ENCODE measurements at regions not wholly inside any gene's neighbourhood (a gene's known extent, or its start where the extent isn't known, plus 50 kb on each side); places are given as distances from the start of the nearest gene placed in this dataset.

DNA sequence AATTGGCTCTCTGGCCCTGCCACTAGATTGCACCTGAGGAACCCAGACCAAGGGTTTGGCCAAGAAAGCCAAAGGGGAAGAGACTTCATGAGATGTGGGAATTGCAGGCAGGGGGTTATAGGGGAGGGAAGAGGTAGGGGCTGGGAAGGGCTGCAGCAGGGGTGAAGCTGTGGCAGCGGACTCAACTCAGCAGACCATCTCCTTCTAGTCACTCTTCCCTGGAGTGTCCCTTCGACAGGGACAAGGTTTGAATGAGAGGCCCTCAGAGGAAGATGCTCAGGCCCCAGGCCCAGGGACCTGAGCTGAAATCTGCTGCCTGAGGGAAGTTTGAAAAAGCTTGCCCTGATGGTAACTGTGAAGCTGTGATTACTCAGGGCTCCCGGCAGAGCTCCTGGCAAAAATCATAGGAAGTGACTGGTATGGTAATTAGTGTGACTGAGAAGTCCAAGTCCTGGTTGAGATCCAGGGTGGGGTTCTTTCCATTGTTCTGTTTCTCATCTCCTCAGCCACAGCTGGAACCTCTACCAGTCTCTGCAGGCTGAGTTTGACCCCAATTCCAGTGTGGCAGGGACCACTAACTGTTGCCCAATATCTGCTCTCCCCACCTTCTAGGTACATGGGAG is 300.9 kb downstream of the CYP26B1 start (continued):
- TF ChIP-seq, protein P1, sequence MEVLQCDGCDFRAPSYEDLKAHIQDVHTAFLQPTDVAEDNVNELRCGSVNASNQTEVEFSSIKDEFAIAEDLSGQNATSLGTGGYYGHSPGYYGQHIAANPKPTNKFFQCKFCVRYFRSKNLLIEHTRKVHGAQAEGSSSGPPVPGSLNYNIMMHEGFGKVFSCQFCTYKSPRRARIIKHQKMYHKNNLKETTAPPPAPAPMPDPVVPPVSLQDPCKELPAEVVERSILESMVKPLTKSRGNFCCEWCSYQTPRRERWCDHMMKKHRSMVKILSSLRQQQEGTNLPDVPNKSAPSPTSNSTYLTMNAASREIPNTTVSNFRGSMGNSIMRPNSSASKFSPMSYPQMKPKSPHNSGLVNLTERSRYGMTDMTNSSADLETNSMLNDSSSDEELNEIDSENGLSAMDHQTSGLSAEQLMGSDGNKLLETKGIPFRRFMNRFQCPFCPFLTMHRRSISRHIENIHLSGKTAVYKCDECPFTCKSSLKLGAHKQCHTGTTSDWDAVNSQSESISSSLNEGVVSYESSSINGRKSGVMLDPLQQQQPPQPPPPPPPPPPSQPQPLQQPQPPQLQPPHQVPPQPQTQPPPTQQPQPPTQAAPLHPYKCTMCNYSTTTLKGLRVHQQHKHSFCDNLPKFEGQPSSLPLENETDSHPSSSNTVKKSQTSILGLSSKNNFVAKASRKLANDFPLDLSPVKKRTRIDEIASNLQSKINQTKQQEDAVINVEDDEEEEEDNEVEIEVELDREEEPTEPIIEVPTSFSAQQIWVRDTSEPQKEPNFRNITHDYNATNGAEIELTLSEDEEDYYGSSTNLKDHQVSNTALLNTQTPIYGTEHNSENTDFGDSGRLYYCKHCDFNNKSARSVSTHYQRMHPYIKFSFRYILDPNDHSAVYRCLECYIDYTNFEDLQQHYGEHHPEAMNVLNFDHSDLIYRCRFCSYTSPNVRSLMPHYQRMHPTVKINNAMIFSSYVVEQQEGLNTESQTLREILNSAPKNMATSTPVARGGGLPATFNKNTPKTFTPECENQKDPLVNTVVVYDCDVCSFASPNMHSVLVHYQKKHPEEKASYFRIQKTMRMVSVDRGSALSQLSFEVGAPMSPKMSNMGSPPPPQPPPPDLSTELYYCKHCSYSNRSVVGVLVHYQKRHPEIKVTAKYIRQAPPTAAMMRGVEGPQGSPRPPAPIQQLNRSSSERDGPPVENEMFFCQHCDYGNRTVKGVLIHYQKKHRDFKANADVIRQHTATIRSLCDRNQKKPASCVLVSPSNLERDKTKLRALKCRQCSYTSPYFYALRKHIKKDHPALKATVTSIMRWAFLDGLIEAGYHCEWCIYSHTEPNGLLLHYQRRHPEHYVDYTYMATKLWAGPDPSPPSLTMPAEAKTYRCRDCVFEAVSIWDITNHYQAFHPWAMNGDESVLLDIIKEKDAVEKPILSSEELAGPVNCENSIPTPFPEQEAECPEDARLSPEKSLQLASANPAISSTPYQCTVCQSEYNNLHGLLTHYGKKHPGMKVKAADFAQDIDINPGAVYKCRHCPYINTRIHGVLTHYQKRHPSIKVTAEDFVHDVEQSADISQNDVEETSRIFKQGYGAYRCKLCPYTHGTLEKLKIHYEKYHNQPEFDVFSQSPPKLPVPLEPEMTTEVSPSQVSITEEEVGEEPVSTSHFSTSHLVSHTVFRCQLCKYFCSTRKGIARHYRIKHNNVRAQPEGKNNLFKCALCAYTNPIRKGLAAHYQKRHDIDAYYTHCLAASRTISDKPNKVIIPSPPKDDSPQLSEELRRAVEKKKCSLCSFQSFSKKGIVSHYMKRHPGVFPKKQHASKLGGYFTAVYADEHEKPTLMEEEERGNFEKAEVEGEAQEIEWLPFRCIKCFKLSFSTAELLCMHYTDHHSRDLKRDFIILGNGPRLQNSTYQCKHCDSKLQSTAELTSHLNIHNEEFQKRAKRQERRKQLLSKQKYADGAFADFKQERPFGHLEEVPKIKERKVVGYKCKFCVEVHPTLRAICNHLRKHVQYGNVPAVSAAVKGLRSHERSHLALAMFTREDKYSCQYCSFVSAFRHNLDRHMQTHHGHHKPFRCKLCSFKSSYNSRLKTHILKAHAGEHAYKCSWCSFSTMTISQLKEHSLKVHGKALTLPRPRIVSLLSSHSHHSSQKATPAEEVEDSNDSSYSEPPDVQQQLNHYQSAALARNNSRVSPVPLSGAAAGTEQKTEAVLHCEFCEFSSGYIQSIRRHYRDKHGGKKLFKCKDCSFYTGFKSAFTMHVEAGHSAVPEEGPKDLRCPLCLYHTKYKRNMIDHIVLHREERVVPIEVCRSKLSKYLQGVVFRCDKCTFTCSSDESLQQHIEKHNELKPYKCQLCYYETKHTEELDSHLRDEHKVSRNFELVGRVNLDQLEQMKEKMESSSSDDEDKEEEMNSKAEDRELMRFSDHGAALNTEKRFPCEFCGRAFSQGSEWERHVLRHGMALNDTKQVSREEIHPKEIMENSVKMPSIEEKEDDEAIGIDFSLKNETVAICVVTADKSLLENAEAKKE (CRISPR knock-in tag; IDR thresholded peaks at IDR 0.05) = no peak

- no peak for ATAC-seq
- no peak for TF ChIP-seq CREB1 (CRISPR knock-in tag; IDR thresholded peaks at IDR 0.05; ENCODE audit: low read depth)
- TF ChIP-seq, protein P1 (CRISPR knock-in tag; IDR thresholded peaks at IDR 0.05) = no peak
- TF ChIP-seq NANOG (IDR thresholded peaks at IDR 0.05; ENCODE audit: borderline replicate concordance) = no peak
- TF ChIP-seq EZH2phosphoT487 (IDR thresholded peaks at IDR 0.05; ENCODE audit: unreplicated experiment) = no peak
- TF ChIP-seq, protein P2, sequence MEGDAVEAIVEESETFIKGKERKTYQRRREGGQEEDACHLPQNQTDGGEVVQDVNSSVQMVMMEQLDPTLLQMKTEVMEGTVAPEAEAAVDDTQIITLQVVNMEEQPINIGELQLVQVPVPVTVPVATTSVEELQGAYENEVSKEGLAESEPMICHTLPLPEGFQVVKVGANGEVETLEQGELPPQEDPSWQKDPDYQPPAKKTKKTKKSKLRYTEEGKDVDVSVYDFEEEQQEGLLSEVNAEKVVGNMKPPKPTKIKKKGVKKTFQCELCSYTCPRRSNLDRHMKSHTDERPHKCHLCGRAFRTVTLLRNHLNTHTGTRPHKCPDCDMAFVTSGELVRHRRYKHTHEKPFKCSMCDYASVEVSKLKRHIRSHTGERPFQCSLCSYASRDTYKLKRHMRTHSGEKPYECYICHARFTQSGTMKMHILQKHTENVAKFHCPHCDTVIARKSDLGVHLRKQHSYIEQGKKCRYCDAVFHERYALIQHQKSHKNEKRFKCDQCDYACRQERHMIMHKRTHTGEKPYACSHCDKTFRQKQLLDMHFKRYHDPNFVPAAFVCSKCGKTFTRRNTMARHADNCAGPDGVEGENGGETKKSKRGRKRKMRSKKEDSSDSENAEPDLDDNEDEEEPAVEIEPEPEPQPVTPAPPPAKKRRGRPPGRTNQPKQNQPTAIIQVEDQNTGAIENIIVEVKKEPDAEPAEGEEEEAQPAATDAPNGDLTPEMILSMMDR (conservative IDR thresholded peaks at IDR 0.05; ENCODE audit: low read depth in 2 of 2) = no peak
- TF ChIP-seq POLR2AphosphoS5 (IDR thresholded peaks at IDR 0.05; ENCODE audit: low read depth) = no peak
- TF ChIP-seq ZNF114 (CRISPR knock-in tag; IDR thresholded peaks at IDR 0.05) = no peak
- no peak for TF ChIP-seq JUNB (IDR thresholded peaks at IDR 0.05; ENCODE audit: unreplicated experiment)
Observed at GRCh38 chr2:71846072-71846471, 301.6 kb downstream of the CYP26B1 start.

More at GRCh38 chr2:71846072-71846471, 301.6 kb downstream of the CYP26B1 start:
- no peak overlapping the region for H3K27ac ChIP-seq (ENCODE audit: low read depth)
- no peaks in the 10 kb centered on the region for H3K27me3 ChIP-seq (ENCODE audit: insufficient read depth)
- H3K4me3 ChIP-seq = no peak overlapping the region
- H3F3A ChIP-seq (replicated peaks; ENCODE audit: low read depth) = no peaks in the 10 kb centered on the region
- no peaks in the 10 kb centered on the region for H3K36me3 ChIP-seq (ENCODE audit: insufficient read depth)
- H3K4me3 Mint-ChIP-seq = no peak overlapping the region
- peaks cover 4% of the 10 kb centered on the region for H3K27me3 Mint-ChIP-seq (ENCODE audit: insufficient read depth, low read depth, poor library complexity)
- H4K20me1 ChIP-seq (replicated peaks; ENCODE audit: insufficient read depth) = no peaks in the 10 kb centered on the region
- no peaks in the 10 kb centered on the region; the same call in 2 of the 3 replicates for H3K9me3 Mint-ChIP-seq
- no peak overlapping the region for H3K27ac Mint-ChIP-seq
- H3K79me2 ChIP-seq (replicated peaks; ENCODE audit: insufficient read depth) = no peaks in the 10 kb centered on the region
- no peak for DNase-seq (ENCODE audit: low spot score)
- no peaks in the 10 kb centered on the region; the same call in 1 of the 2 replicates for H3K9me2 ChIP-seq (ENCODE audit: insufficient read depth)
- H3K4me2 ChIP-seq = no peak overlapping the region
- H3K4me1 Mint-ChIP-seq = no peaks in the 10 kb centered on the region; the same call in 1 of the 3 replicates
- no peaks in the 10 kb centered on the region for H3K4me1 ChIP-seq (ENCODE audit: insufficient read depth)
- H3K36me3 Mint-ChIP-seq (ENCODE audit: low read depth) = no peaks in the 10 kb centered on the region
- no peak overlapping the region for H2AFZ ChIP-seq
